ENCODE measurements at regions not wholly inside any gene's neighbourhood (a gene's known extent, or its start where the extent isn't known, plus 50 kb on each side); places are given as distances from the start of the nearest gene placed in this dataset.

DNA sequence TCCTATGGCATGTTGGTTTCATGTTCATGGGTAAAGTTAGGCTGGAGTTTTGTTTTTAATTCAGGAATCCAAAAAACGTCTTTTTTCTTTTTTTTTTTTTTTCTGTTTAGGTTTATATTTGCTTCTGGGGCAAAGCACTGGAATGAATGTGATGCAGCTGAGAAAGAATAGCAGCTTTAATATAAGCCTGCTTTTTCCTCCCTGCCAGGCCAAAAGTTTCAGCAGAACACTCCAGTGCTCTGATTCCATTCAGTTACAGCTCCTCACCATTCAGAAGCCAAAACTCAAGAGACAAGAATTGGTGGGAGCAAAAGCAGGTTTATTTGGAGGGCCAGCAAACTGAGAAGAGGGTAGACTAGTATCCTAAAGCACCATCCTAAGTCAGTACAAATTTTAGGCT, 102.7 kb upstream of the PELI1 start:
- Histone ChIP-seq H3K9ac (no peak overlapping the region), H3K27me3 (ENCODE audit: control insufficient read depth, insufficient read depth, low read length) (no peaks in the 10 kb centered on the region), H3K4me2 (ENCODE audit: low read length) (no peak overlapping the region), H3K4me3 (ENCODE audit: low read depth, low read length) (no peak overlapping the region), H2AFZ (peak overlapping the region; percentile 5), H3K4me1 (no peaks in the 10 kb centered on the region), H3K79me2 (no peaks in the 10 kb centered on the region), H3K36me3 (ENCODE audit: control insufficient read depth, insufficient read depth, low read length) (no peaks in the 10 kb centered on the region), H3K27ac (no peak overlapping the region), H3K9me3 (ENCODE audit: control insufficient read depth, low read length) (no peaks in the 10 kb centered on the region)
- no peak for TF ChIP-seq CTCF (IDR thresholded peaks at IDR 0.05)

DNA sequence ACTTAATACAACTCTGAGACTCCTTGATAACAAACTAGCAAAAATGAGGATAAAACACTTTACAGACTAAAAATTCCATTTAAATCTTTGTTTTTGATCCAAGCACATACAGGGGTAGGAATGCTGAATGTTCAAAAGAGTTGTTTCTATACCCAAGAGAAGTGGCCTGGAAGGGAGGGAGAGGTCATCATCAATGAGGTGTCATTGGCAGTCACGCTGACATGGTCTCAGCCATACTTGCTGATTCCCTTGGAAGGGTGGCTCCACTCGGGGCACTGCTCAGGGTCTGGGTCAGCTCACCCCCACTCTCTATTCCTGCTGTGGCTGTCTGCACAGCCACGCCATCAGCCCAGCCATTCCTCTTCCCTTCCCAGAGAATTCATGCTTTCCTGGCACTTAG, 105.2 kb upstream of the PELI1 start:
- Histone ChIP-seq H3K27ac (no peak overlapping the region), H2AFZ (no peak overlapping the region), H3K4me1 (no peaks in the 10 kb centered on the region), H3K36me3 (ENCODE audit: control insufficient read depth, insufficient read depth, low read length) (no peaks in the 10 kb centered on the region), H3K79me2 (no peaks in the 10 kb centered on the region), H3K4me3 (ENCODE audit: low read depth, low read length) (no peak overlapping the region), H3K9ac (no peak overlapping the region), H3K4me2 (ENCODE audit: low read length) (no peak overlapping the region), H3K27me3 (ENCODE audit: control insufficient read depth, insufficient read depth, low read length) (no peaks in the 10 kb centered on the region), H3K9me3 (ENCODE audit: control insufficient read depth, low read length) (no peaks in the 10 kb centered on the region)
- TF ChIP-seq CTCF (IDR thresholded peaks at IDR 0.05), result no peak

GRCh38 chr2:64250063-64250462, 105.8 kb upstream of the PELI1 start:
- no peaks in the 10 kb centered on the region for H3K36me3 ChIP-seq (ENCODE audit: control insufficient read depth, insufficient read depth, low read length)
- no peak overlapping the region for H3K27ac ChIP-seq
- H3K9ac ChIP-seq, result no peak overlapping the region
- no peaks in the 10 kb centered on the region for H3K4me1 ChIP-seq
- TF ChIP-seq CTCF (IDR thresholded peaks at IDR 0.05), result no peak
- no peaks in the 10 kb centered on the region for H3K9me3 ChIP-seq (ENCODE audit: control insufficient read depth, low read length)
- no peak overlapping the region for H3K4me2 ChIP-seq (ENCODE audit: low read length)
- no peak overlapping the region for H3K4me3 ChIP-seq (ENCODE audit: low read depth, low read length)
- H2AFZ ChIP-seq, result no peak overlapping the region
- H3K79me2 ChIP-seq, result no peaks in the 10 kb centered on the region
- H3K27me3 ChIP-seq (ENCODE audit: control insufficient read depth, insufficient read depth, low read length), result no peaks in the 10 kb centered on the region

DNA sequence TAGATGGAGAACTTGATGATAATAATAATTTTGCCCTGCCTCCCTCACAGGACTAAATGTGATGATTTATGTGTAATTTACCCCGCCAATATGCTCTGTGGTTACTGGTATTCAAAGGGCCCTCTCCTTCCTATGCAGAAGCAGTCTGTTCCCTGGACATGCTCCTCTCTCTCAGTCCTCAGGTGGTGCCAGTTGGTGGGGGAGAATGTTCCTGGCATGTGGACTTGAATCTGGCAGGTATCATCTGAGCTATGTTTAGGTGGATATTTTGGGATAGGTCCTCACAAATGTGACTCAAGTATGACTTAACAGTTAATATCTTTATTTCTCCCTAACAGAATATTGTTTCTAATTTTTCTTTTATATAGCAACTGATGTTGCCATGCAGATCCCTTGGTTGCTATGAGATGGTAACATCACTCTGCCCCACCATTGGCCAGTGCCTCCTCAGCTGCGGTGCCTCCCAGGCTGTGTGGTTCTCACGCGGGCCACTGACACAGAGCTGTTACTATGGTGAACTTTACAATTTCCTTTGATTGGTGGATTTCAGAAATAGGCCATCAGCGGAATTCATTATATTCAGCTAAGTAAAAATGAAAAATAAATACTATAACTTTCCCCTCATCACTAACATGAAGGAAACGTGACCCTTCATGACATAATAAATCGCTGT, 106.7 kb upstream of the PELI1 start:
- no peaks in the 10 kb centered on the region for H3K9me3 ChIP-seq (ENCODE audit: control insufficient read depth, low read length)
- H3K36me3 ChIP-seq (ENCODE audit: control insufficient read depth, insufficient read depth, low read length), result no peaks in the 10 kb centered on the region
- H3K27ac ChIP-seq, result no peak overlapping the region
- H3K79me2 ChIP-seq, result no peaks in the 10 kb centered on the region
- no peaks in the 10 kb centered on the region for H3K4me1 ChIP-seq
- TF ChIP-seq CTCF (IDR thresholded peaks at IDR 0.05), result no peak
- no peak overlapping the region for H3K4me3 ChIP-seq (ENCODE audit: low read depth, low read length)
- no peak overlapping the region for H3K4me2 ChIP-seq (ENCODE audit: low read length)
- H3K27me3 ChIP-seq (ENCODE audit: control insufficient read depth, insufficient read depth, low read length), result no peaks in the 10 kb centered on the region
- no peak overlapping the region for H2AFZ ChIP-seq
- no peak overlapping the region for H3K9ac ChIP-seq
